ENCODE measurements at regions not wholly inside any gene's neighbourhood (a gene's known extent, or its start where the extent isn't known, plus 50 kb on each side); places are given as distances from the start of the nearest gene placed in this dataset.

DNA sequence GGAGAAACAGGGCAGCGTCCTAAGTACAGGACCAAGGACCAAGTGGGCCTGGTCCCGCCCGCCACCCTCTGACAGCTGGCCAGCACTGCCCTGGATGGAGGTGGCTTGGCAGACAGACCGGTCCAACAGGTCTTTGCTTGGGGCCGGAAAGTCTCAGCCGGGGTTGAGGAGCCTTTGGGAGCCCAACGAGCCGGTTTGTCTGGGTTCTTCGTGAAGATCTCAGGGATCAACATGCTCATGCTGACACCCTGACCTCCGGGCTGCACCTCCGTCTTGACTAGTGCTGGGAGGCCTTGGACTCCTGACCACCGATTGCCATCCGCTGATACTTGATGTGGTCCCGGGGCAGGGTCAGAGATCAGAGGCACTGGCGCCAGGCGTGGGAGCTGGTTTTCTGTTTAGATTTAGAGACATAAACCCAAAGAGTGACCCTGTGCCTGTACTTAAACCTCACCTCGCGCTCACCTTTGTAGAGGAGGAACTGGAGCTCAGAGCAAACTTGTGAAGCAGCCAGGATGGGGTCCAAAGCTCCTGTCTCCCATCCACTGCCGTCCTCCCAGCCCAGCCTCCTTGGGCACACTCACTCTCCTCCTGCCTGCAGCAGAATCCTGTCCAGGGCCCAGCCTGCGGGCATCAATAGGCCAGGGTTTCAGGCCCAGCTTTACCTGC, 92.1 kb upstream of the GSE1 start (continued):
- TF ChIP-seq MTF2 (CRISPR knock-in tag; IDR thresholded peaks at IDR 0.05; ENCODE audit: borderline replicate concordance) (0 out of 2 replicates have a peak, but pooled peaks have one; percentile 32), SOX13 (IDR thresholded peaks at IDR 0.05) (no peak), SOX13 (CRISPR knock-in tag; conservative IDR thresholded peaks at IDR 0.05 in 1 of 2, IDR thresholded peaks at IDR 0.05 in 1 of 2) (peak in 1 of 2 experiments; percentile 39; a peak in 1 of 4 replicates), ZNF672 (CRISPR knock-in tag; IDR thresholded peaks at IDR 0.05) (no peak), MYNN (CRISPR knock-in tag; IDR thresholded peaks at IDR 0.05; ENCODE audit: low read depth) (no peak), GTF2F1 (IDR thresholded peaks at IDR 0.05; ENCODE audit: low read length) (no peak), CENPT (CRISPR knock-in tag; IDR thresholded peaks at IDR 0.05; ENCODE audit: low read depth) (no peak), NFIC (IDR thresholded peaks at IDR 0.05; ENCODE audit: low read length) (no peak), BRD4 (CRISPR knock-in tag; IDR thresholded peaks at IDR 0.05) (peak; percentile 50; the same call in 1 of the 2 replicates), TBL1XR1 (IDR thresholded peaks at IDR 0.05; ENCODE audit: borderline replicate concordance, low read length, partially characterized antibody) (no peak), SETDB1 (CRISPR knock-in tag; IDR thresholded peaks at IDR 0.05; ENCODE audit: borderline replicate concordance) (no peak), ZBTB20 (CRISPR knock-in tag; IDR thresholded peaks at IDR 0.05; ENCODE audit: borderline replicate concordance, low read depth) (no peak), YY1 (IDR thresholded peaks at IDR 0.05; ENCODE audit: insufficient read depth, insufficient replicate concordance, low read depth, low read length) (peak; percentile 22), SMAD3 (CRISPR knock-in tag; IDR thresholded peaks at IDR 0.05) (no peak), SAP130 (CRISPR knock-in tag; IDR thresholded peaks at IDR 0.05; ENCODE audit: low read depth) (peak; percentile 76; the same call in 1 of the 2 replicates), KMT2B (CRISPR knock-in tag; IDR thresholded peaks at IDR 0.05) (no peak), PAF1 (CRISPR knock-in tag; IDR thresholded peaks at IDR 0.05) (no peak), ZNF629 (CRISPR knock-in tag; conservative IDR thresholded peaks at IDR 0.05) (0 out of 2 replicates have a peak, but pooled peaks have one; percentile 9), NFATC3 (CRISPR knock-in tag; IDR thresholded peaks at IDR 0.05) (no peak), ZKSCAN1 (IDR thresholded peaks at IDR 0.05; ENCODE audit: low read length) (no peak), ZNF788 (CRISPR knock-in tag; IDR thresholded peaks at IDR 0.05; ENCODE audit: borderline replicate concordance) (peak; percentile 86; the same call in 1 of the 2 replicates), ZBTB42 (CRISPR knock-in tag; IDR thresholded peaks at IDR 0.05) (no peak; the same call in 1 of the 2 replicates), ZNF552 (CRISPR knock-in tag; IDR thresholded peaks at IDR 0.05; ENCODE audit: borderline replicate concordance) (0 out of 2 replicates have a peak, but pooled peaks have one; percentile 66), KLF13 (CRISPR knock-in tag; IDR thresholded peaks at IDR 0.05) (no peak), KDM1A (CRISPR knock-in tag; IDR thresholded peaks at IDR 0.05) (no peak)
- TF ChIP-seq, protein P1, sequence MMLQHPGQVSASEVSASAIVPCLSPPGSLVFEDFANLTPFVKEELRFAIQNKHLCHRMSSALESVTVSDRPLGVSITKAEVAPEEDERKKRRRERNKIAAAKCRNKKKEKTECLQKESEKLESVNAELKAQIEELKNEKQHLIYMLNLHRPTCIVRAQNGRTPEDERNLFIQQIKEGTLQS (CRISPR knock-in tag; IDR thresholded peaks at IDR 0.05): peak; percentile 51; the same call in 1 of the 2 replicates
- TF ChIP-seq, protein P2, sequence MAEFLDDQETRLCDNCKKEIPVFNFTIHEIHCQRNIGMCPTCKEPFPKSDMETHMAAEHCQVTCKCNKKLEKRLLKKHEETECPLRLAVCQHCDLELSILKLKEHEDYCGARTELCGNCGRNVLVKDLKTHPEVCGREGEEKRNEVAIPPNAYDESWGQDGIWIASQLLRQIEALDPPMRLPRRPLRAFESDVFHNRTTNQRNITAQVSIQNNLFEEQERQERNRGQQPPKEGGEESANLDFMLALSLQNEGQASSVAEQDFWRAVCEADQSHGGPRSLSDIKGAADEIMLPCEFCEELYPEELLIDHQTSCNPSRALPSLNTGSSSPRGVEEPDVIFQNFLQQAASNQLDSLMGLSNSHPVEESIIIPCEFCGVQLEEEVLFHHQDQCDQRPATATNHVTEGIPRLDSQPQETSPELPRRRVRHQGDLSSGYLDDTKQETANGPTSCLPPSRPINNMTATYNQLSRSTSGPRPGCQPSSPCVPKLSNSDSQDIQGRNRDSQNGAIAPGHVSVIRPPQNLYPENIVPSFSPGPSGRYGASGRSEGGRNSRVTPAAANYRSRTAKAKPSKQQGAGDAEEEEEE (CRISPR knock-in tag; IDR thresholded peaks at IDR 0.05; ENCODE audit: borderline replicate concordance): no peak
- TF ChIP-seq, protein P3, sequence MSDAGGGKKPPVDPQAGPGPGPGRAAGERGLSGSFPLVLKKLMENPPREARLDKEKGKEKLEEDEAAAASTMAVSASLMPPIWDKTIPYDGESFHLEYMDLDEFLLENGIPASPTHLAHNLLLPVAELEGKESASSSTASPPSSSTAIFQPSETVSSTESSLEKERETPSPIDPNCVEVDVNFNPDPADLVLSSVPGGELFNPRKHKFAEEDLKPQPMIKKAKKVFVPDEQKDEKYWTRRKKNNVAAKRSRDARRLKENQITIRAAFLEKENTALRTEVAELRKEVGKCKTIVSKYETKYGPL (CRISPR knock-in tag; IDR thresholded peaks at IDR 0.05): no peak
- TF ChIP-seq, protein P4, sequence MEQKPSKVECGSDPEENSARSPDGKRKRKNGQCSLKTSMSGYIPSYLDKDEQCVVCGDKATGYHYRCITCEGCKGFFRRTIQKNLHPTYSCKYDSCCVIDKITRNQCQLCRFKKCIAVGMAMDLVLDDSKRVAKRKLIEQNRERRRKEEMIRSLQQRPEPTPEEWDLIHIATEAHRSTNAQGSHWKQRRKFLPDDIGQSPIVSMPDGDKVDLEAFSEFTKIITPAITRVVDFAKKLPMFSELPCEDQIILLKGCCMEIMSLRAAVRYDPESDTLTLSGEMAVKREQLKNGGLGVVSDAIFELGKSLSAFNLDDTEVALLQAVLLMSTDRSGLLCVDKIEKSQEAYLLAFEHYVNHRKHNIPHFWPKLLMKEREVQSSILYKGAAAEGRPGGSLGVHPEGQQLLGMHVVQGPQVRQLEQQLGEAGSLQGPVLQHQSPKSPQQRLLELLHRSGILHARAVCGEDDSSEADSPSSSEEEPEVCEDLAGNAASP (CRISPR knock-in tag; IDR thresholded peaks at IDR 0.05; ENCODE audit: borderline replicate concordance): peak; percentile 80; the same call in 1 of the 2 replicates
